GM18873 (cell line): ENCODE measurements at regions not wholly inside any gene's neighbourhood (a gene's known extent, or its start where the extent isn't known, plus 50 kb on each side); places are given as distances from the start of the nearest gene placed in this dataset.

Experiments used
- ATAC-seq: cut with Tn5 transposase; IDR thresholded peaks from one replicate; pipeline ENCODE4 v1.9.1; 2021; ENCODE audit warnings: mild to moderate bottlenecking, moderate library complexity, moderate number of reproducible peaks; ENCODE audit not compliant: unreplicated experiment, low FRiP score

DNA sequence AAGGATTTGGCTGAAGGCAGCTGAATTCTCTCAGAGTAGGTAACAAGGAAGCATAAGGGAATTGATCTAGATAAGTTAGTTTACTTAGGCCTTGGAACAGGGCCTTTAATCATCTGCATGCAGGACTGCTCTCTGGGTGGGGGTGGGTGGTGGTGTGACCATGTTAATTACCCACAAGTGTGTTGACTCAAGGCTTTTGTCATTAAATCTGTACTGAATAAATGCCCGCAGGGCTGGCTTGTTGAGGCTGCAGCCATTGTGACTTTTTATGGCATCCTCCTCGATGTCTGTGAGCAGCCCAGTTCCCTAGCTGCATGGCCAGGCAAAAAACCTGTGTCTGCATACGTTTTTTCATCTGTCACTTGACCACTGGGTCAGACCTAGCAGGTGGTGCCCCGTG is 63.5 kb upstream of the ASCC3 start:
- ATAC-seq = no peak

DNA sequence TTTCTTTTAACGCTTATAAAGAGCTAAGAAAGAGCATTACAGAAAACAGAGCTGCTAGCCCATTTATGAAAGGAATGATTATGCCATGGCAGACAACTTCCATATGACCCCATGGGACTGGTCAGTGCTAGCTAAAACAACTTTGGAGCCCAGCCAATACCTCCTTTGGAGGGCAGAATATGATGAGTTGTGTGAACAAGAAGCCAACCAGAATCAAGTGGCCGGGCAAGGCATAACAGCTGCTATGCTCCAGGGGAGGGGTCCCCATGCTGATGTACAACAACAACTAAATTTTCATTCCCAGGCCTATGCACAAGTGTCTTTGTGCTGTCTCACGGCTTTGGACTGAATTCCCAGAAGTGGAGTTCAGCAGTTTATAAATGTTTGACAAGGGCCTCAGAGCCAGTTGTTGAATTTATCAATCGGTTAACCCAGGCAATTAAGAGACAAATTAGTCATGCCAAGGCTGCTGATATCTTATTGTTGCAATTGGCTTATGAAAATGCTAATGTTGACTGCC is 65.0 kb upstream of the ASCC3 start:
- no peak for ATAC-seq

DNA sequence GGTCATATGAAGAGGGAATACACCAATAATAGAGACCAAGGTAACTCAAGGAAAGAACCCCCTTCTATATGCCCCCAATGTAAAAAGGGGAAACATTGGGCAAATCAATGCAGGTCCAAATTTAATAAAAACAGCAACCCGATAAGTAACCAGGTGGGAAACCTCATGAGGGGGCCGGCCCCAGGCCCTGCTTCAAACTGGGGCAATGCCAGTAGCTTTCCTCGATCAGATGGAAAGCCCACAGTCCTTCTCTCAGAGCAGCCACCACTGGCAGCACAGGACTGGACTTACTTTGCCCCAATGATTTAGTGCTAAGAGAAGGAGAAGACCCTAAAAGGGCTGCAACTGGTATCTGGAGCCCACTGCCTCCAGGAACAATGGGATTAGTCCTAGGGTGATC is 65.6 kb upstream of the ASCC3 start:
- ATAC-seq = no peak

DNA sequence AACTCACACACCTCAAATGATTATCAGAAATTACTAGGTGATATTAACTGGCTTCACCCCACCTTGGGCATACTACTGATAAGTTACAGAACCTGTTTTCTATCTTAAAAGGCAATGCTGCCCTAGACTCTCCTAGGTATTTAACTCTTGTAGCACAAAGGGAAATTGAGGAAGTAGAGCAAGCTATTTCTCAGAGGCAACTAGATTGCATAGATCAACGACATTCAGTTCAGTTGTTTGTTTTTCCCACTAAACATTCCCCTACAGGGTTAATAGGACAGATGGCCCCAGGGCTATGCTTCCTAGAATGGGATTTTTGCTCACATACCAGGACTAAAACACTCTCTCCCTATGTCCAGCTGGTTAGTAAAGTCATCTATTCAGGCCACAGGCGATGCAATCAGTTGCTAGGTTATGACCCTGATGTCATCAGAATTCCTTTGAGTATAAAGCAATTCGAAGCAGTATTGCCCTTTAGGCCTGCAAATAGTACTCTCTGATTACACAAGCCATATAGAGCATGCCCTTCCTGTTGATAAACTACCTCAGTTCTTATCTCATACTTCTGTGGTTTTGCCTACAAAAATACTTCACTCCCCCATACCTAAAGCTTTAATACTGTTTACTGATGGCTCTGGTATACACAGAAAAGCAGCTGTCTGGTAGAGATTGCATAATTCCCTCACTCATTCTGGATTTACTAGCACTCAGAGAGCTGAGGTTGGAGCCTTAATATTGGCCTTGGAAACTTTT is 67.4 kb upstream of the ASCC3 start:
- ATAC-seq = no peak

DNA sequence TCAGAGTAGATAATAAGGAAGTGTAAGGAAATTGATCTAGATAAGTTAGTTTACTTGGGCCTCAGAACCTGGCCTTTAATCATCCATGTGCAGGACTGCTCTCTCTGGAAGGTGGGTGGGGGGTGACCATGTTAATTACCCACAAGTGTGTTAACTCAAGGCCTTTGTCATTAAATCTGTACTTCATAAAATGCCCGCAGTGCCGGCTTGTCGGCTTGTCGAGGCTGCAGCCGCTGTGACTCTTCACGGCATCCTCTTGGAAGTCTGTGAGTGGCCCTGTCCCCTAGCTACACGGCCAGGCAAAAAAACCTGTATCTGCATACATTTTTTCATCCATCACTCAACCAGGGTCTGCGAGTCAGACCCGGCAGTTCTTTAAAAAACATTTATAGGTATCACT is 70.9 kb upstream of the ASCC3 start:
- no peak for ATAC-seq

DNA sequence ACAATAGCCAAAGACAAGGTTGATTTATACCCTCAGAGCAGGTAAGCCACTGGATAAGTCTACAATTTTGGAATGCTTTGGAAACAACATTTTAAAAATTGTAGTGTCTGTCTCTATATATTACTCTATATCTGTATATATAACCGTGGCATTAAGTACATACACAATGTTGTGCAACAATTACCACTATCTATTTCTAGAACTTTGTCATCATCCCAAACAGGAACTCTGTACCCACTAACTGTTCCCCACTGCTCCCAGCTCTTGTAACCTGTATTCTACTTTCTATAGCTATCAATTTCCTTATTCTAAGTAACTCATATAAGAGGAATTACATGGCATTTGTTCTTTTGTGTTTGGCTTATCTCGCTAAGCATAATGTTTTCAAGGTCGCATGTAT is 78.2 kb upstream of the ASCC3 start:
- ATAC-seq = no peak

DNA sequence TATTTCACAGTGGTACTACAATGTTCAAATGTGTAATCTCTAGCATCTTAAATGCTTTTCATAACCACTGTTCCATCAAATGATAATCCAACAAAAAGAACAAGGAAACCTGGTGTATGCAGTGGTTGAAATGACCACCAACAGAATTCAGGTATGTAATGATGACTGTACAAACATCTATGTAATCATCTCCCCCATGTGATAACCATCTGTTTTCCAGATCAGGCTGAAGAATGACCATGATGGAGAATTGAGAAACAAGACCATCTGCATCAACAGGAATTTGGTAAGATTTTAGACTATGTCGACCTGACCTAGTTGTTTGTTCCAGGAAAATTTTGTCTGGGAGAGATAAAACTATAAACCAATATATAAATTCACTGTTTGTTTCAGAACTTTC is 81.3 kb upstream of the ASCC3 start:
- ATAC-seq = no peak

DNA sequence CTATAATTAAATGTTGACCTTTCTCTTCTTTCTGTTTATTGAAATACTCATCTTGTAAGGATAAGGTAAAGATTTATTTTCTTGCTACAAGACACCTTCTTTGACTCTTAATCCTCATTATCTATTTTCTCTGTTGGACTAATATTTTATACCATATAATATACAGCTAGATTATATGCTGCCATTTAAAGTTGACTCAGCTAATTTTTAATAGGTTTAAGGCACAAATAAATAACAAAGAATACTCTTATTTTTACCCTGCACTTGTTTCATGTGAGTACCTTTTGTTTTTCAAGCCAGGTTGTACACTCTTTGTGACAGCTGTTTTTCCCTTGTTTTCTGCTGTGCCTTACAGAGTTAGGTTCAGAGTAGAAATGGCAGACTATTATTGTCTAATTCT is 83.9 kb upstream of the ASCC3 start:
- no peak for ATAC-seq

DNA sequence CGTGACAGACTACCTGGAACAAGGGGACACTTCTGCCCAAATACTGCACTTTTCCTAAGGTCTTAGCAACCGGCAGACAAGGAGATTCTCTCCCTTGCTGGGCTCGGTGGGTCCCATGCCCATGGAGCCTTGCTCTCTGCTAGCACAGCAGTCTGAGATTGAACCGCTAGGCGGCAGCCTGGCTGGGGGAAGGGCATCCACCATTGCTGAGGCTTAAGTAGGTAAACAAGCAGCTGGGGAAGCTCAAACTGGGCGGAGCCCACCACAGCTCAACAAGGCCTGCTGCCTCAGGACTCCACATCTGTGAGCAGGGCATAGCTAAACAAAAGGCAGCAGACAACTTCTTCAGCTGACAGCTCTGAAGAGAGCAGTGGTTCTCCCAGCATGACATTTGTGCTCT is 87.8 kb upstream of the ASCC3 start:
- ATAC-seq = no peak

DNA sequence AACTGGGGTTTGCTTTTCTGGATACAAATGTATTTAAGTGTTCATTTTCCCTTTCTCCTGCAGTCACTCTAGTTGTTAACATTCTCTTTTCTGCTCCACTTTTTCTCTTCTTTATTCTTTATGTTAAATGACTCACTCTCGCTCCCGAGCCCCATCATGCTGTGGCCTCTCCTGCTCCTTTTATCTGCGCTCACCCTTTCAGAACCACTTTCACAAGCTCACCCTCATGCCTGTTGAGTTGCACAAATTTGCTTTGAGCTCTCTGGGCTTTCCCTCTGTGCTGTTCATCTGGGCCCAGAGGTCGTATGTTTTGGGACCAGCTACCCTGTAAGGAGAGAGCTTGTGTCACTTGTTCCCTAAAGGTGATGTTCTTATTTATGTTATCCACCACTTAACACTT is 98.1 kb upstream of the ASCC3 start:
- no peak for ATAC-seq

DNA sequence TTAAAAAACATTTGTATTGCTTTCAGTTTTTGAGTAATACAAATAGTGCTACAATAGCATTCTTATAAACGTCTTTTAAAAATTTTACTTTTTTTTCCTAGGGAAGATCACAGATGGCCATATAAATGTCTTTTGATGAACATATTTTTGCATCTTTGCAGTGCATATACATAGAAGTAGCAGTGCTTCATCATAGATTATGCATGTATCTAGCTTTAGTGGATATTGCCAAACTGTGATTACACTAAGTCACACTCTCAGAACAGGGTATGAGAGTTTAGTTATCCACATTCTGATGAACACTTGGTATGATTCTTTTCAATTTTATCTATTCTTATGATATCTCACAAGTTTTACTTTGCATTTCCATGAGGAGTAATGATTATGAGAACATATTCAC is 99.8 kb upstream of the ASCC3 start:
- ATAC-seq = no peak

DNA sequence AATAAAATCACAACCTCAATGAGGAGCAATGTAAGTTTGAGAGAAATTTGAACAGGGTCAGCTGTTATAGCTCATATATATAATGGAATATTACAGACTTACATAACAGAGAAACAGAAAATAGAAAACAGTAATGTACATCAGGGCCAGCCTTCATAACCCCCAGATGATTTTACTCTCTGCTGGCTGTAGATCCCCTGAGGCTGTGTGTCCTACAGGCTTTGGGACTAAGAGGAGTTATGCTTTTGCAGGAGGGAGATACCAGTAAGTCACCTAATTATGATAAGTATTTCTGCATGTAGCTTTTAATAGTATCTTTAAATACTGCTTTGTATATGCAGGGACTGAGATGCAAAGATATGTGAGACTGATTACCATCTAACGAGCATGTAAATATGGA is 105.8 kb upstream of the ASCC3 start:
- ATAC-seq = no peak

DNA sequence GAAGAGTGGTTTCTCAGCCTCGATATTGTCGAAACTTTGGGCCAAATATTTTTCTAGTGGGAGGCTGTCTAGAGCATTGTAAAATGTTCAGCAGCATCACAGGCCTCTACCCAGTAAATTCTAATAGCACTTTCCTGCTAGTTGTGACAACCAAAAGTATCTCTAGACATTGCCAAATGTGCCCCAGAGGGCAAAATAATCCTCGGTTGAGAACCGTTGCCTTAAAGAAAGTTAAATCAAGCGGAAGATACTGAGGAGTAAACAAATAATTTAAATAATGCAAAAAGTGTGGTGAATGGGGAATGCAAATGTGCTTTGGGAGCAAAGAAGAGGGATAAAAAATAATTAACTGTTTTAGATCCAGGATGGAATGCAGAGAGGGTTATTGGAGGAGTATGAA is 106.4 kb upstream of the ASCC3 start:
- no peak for ATAC-seq

DNA sequence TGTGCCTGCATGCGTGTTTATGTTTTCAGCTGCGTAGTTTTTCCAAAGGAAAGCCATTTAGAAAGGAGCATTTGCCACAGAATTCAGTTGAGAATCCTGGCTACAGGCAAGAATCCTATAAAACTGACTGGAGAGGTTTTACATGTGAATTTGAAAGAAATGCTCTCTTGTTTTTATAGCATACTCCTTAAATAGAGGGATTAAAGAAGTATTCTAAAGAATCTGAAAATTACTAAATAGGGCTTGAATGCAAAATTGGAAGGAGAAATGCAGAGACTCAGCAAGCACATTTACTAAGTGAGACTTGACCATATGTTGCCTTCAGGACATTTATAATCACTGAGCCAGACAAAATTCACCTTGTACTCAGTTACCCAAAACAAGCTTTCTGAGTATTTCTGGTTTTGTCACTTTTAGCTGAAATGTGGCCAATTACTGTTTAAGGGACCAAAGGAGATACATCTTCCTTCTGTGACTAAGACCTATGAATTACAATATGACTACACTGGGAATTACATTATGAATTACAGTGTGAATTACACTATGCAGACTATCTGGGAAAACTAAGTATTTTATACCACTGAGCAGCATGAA is 107.4 kb upstream of the ASCC3 start:
- no peak for ATAC-seq

DNA sequence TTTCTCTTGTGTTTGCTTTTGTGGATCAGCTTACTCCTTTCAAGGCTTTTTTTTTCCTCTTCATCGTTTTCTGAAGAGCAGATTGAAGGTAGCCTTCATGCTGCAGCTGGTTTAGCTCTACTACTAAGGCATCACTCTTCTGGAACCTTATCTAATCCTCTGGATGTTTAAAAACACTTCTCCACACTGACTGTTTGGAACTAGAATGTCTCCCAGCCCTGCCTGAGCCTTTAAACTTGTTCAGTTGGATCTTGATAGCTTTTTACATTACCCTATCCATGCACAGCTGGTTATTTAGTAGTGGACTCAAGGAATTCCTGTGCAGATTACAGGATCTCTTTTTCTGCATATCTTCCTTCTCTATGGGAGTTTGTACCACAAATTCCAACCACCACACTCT is 108.9 kb upstream of the ASCC3 start:
- no peak for ATAC-seq

DNA sequence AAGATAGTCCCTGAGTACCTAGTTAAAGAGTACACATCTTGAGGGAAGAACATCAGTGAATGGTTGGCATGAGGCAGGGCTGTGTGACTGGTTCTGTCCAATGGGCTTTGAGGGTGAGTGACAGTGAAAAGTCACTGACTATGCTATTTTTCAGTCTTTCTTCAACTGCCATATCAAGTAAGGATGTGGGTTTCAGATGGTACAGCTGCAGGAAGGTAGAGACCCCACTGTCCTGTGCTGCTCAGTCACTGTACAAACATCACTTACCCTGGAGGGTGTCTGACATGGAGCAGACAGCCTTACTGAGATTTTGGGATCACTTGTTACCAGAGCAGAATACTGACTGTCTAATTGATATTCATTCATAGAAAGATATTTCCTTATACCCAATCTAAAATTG is 115.3 kb upstream of the ASCC3 start:
- no peak for ATAC-seq

DNA sequence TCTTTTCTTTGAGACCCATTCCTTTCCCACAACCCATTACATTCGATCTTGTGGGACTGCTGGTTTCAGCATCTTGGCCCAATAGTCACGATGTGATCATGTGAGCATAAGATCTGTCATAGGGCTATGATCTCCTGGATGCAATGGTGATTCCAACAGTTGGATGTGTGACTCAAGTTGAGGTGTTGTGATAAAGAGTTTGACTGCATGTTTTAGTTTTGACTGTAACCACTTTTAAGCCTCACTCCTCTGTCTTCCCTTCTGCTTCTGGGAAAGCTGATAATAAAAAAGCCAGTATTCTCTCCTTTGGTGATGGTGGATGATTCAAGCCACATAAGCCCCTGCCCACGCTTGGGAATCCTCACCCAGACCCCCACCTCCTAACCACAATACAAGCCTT is 117.0 kb upstream of the ASCC3 start:
- no peak for ATAC-seq

DNA sequence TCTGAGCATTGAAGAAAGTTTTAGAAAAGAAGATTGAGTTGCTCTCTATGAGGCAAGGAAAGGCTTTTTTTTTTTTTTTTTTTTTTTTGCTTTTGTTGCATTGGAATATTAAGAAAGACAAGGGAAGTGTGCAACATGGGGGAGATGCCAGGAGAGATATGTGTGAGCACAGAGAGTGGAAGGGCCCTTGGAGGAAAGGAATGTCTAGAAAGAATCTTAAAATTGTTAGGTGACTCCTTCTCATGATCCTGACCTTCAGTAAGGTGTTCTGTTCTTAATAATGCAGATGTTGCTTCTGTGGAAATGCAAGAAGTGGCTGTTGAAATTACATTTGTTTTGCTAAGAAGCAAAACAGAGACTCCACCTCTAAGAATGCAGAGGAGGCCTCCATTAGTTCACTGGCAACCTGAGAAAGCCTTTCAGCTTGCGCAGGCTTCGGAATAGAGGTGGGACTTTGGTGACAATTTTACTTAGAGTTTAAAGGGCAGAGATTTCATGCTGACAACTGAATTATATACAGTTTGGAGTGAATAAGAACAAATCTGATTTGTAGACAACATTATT is 118.0 kb upstream of the ASCC3 start:
- ATAC-seq = no peak

DNA sequence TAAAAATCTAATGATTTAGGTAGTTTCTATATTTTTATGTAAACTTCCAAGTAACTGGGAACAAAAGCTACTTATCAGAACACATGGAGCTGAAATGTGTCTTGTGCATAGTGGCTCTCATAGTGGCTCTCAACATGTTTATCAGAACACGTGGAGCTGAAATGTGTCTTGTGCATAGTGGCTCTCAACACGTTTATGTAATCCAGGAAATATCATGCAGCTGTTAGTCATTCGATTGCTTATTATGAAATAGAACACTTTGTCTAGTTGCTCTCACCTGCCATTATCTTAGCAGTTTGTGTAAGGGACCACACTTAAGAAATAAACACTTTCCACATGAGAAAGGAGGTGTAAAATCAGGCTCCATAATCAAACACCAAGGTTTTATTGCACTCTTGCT is 119.2 kb upstream of the ASCC3 start:
- no peak for ATAC-seq

DNA sequence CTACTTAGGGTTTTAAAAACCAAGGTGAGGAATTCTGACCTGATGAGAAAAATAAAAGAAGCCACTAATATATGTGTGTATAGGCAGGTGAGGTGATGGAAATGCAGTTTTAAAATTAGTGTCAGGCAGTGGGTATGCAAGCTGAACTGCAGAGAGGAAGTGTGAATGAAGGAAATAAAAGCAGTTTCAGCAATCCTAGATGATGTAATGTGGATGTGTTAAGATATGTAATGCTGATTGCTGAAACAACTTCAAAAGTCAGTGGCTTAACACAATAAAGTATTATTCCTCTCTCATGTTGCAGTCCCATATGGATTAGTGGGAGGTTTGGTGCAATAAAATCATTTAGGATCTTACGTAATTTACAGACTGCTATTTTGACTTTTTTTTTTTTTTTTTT is 119.9 kb upstream of the ASCC3 start:
- ATAC-seq = no peak

DNA sequence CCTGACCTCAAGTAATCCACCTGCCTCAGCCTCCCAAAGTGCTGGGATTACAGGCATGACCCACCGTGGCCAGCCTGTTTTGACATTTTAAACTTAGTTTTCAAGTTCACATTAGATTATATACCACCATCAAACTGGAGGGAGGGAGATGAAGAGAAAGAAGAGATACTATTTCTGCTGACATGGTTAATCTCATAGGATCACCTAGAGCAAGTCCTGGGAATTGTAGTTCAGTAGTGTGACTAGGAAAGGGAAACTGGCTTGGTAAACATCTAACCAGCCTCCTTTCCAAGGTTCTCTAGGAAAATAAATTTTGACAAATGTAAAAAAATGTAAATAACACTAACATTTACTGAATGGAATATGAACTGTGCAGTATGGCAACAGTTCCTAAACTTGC is 120.5 kb upstream of the ASCC3 start:
- ATAC-seq = no peak

DNA sequence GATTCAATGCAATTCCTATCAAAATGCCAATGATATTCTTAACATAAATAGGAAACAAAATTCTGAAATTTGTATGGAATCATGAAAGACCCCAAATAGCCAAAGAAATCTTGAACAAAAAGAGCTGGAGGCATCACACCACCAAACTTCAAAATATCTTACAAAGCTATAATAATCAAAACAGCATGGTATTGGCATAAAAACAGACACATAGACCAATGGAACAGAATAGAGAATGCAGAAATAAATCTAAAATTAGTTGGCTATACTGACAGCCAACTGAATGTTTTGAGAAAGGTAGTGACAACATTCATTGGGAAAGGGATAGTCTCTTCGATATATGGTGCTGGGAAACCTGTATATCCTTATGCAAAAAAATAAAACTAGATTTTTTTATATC is 121.9 kb upstream of the ASCC3 start:
- no peak for ATAC-seq
